Naive B cell (primary cell): ENCODE measurements at regions not wholly inside any gene's neighbourhood (a gene's known extent, or its start where the extent isn't known, plus 50 kb on each side); places are given as distances from the start of the nearest gene placed in this dataset.
"Not testable (repeated sequence)": the region's sequence is repeated elsewhere in the genome, so short reads cannot be mapped to it uniquely, and the experiment has no call there.

Experiments
- ATAC-seq, 2 donors: fragments of 150-1000 bp; cut with Tn5 transposase; 2 replicates each; pipeline ENCODE4 v1.10.0; 2021; ENCODE audit warnings: low read depth in 2 of 2, mild to moderate bottlenecking in 2 of 2, moderate library complexity in 2 of 2
- DNase-seq: peaks from one replicate; pipeline ENCODE4 v3.0.0; 2022
- H3K27ac Mint-ChIP-seq, 6 donors: one replicate each; pipeline ENCODE4 v1.8.0; 2020 to 2022; ENCODE audit warnings: mild to moderate bottlenecking in 6 of 6, mixed read lengths in 6 of 6, moderate library complexity in 5 of 6, inconsistent platforms in 2 of 6
- H3K27me3 Mint-ChIP-seq, 3 donors: one replicate each; pipeline ENCODE4 v1.8.0; 2021 to 2022; ENCODE audit warnings: mixed read lengths in 3 of 3, mild to moderate bottlenecking in 1 of 3
- H3K36me3 Mint-ChIP-seq, 2 donors: one replicate each; pipeline ENCODE4 v1.8.0; 2020 to 2022; ENCODE audit warnings: mixed read lengths in 2 of 2, inconsistent platforms in 1 of 2, mild to moderate bottlenecking in 1 of 2
- H3K4me1 Mint-ChIP-seq, 3 donors: one replicate each; pipeline ENCODE4 v1.8.0; 2020 to 2022; ENCODE audit warnings: mixed read lengths in 3 of 3, inconsistent platforms in 1 of 3, mild to moderate bottlenecking in 1 of 3, moderate library complexity in 1 of 3
- H3K4me3 Mint-ChIP-seq, 8 donors: one replicate each; pipeline ENCODE4 v1.8.0; 2020 to 2022; ENCODE audit warnings: mild to moderate bottlenecking in 8 of 8, mixed read lengths in 8 of 8, moderate library complexity in 8 of 8, inconsistent platforms in 2 of 8
- H3K9me3 Mint-ChIP-seq, 7 donors: one replicate each; pipeline ENCODE4 v1.8.0; 2020 to 2022; ENCODE audit warnings: mixed read lengths in 7 of 7, mild to moderate bottlenecking in 5 of 7, inconsistent platforms in 2 of 7, moderate library complexity in 1 of 7

GRCh38 chr18:60024345-60024744 is 124.5 kb downstream of the PMAIP1 start:
- peaks cover 12 to 21% (median 17%) of the 10 kb centered on the region in 3 donors for H3K27me3 Mint-ChIP-seq
- H3K4me1 Mint-ChIP-seq, result no peaks in the 10 kb centered on the region
- DNase-seq (no peak), ATAC-seq (no peak)
- peaks cover 0 to 2% (median 0%) of the 10 kb centered on the region in 7 donors for H3K9me3 Mint-ChIP-seq
- H3K27ac Mint-ChIP-seq, result no peak overlapping the region
- no peak overlapping the region for H3K4me3 Mint-ChIP-seq
- no peaks in the 10 kb centered on the region for H3K36me3 Mint-ChIP-seq

- H3K27ac Mint-ChIP-seq, result no peak overlapping the region
- no peak overlapping the region for H3K4me3 Mint-ChIP-seq
- ATAC-seq (no peak), DNase-seq (no peak)
- no peaks in the 10 kb centered on the region for H3K36me3 Mint-ChIP-seq
- peaks cover 12 to 33% (median 23%) of the 10 kb centered on the region in 3 donors for H3K27me3 Mint-ChIP-seq
- H3K4me1 Mint-ChIP-seq, result no peaks in the 10 kb centered on the region
- H3K9me3 Mint-ChIP-seq, result peaks cover 0 to 5% (median 0%) of the 10 kb centered on the region in 7 donors
Measured at GRCh38 chr18:60022671-60023276, 123.0 kb downstream of the PMAIP1 start.

GRCh38 chr18:60021556-60021955 is 121.8 kb downstream of the PMAIP1 start:
- H3K27ac Mint-ChIP-seq, result no peak overlapping the region
- no peaks in the 10 kb centered on the region for H3K36me3 Mint-ChIP-seq
- no peaks in the 10 kb centered on the region for H3K4me1 Mint-ChIP-seq
- H3K27me3 Mint-ChIP-seq, result peaks cover 12 to 43% (median 30%) of the 10 kb centered on the region in 3 donors
- DNase-seq, result no peak
- no peak for ATAC-seq
- H3K9me3 Mint-ChIP-seq, result peaks cover 0 to 5% (median 0%) of the 10 kb centered on the region in 7 donors
- no peak overlapping the region for H3K4me3 Mint-ChIP-seq

GRCh38 chr18:60020107-60020925 is 120.5 kb downstream of the PMAIP1 start:
- H3K4me3 Mint-ChIP-seq, result no peak overlapping the region
- H3K27me3 Mint-ChIP-seq, result peaks cover 12 to 43% (median 30%) of the 10 kb centered on the region in 3 donors
- H3K27ac Mint-ChIP-seq, result no peak overlapping the region
- ATAC-seq (no peak), DNase-seq (no peak)
- no peaks in the 10 kb centered on the region for H3K4me1 Mint-ChIP-seq
- H3K36me3 Mint-ChIP-seq, result no peaks in the 10 kb centered on the region
- H3K9me3 Mint-ChIP-seq, result peaks cover 0 to 5% (median 0%) of the 10 kb centered on the region in 7 donors

GRCh38 chr18:60019463-60019840 is 119.7 kb downstream of the PMAIP1 start:
- Mint-ChIP-seq H3K9me3 (peaks cover 0 to 5% (median 0%) of the 10 kb centered on the region in 7 donors), H3K27ac (peak overlapping the region in 1 of 6 donors; percentile 72), H3K4me3 (no peak overlapping the region), H3K27me3 (peaks cover 11 to 43% (median 30%) of the 10 kb centered on the region in 3 donors), H3K36me3 (no peaks in the 10 kb centered on the region), H3K4me1 (no peaks in the 10 kb centered on the region)
- no peak for DNase-seq
- ATAC-seq, result no peak

GRCh38 chr18:60018618-60019462 is 119.0 kb downstream of the PMAIP1 start:
- no peak overlapping the region for H3K27ac Mint-ChIP-seq
- ATAC-seq, result no peak
- no peak for DNase-seq
- no peaks in the 10 kb centered on the region for H3K36me3 Mint-ChIP-seq
- H3K4me3 Mint-ChIP-seq, result no peak overlapping the region
- no peaks in the 10 kb centered on the region for H3K4me1 Mint-ChIP-seq
- peaks cover 0 to 5% (median 0%) of the 10 kb centered on the region in 7 donors for H3K9me3 Mint-ChIP-seq
- H3K27me3 Mint-ChIP-seq, result peaks cover 11 to 43% (median 30%) of the 10 kb centered on the region in 3 donors

- not testable (repeated sequence) for H3K4me1 Mint-ChIP-seq, H3K36me3 Mint-ChIP-seq, H3K27ac Mint-ChIP-seq, DNase-seq, ATAC-seq, H3K9me3 Mint-ChIP-seq, H3K4me3 Mint-ChIP-seq
- peaks cover 15 to 40% (median 28%) of the 10 kb centered on the region in 3 donors for H3K27me3 Mint-ChIP-seq
Measured at GRCh38 chr18:60018134-60018533, 118.3 kb downstream of the PMAIP1 start.

GRCh38 chr18:60017371-60017770 is 117.6 kb downstream of the PMAIP1 start:
- Mint-ChIP-seq H3K36me3 (no peaks in the 10 kb centered on the region), H3K4me1 (no peaks in the 10 kb centered on the region), H3K27ac (peak overlapping the region in 2 of 6 donors; percentile 16 to 71), H3K9me3 (peaks cover 0 to 8% (median 0%) of the 10 kb centered on the region in 7 donors), H3K4me3 (no peak overlapping the region), H3K27me3 (peaks cover 7 to 32% (median 20%) of the 10 kb centered on the region in 3 donors)
- no peak for ATAC-seq
- DNase-seq, result no peak

- peaks cover 13 to 27% (median 15%) of the 10 kb centered on the region in 3 donors for H3K27me3 Mint-ChIP-seq
- not testable (repeated sequence) for H3K36me3 Mint-ChIP-seq, ATAC-seq, H3K4me3 Mint-ChIP-seq, H3K4me1 Mint-ChIP-seq, H3K27ac Mint-ChIP-seq, DNase-seq
- peaks cover 0 to 13% (median 2%) of the 10 kb centered on the region in 7 donors for H3K9me3 Mint-ChIP-seq
Measured at GRCh38 chr18:60015826-60016225, 116.0 kb downstream of the PMAIP1 start.

- H3K4me3 Mint-ChIP-seq, H3K36me3 Mint-ChIP-seq, ATAC-seq, H3K27ac Mint-ChIP-seq, H3K4me1 Mint-ChIP-seq, DNase-seq: not testable (repeated sequence)
- Mint-ChIP-seq H3K27me3 (peaks cover 17 to 25% (median 19%) of the 10 kb centered on the region in 3 donors), H3K9me3 (peaks cover 0 to 13% (median 4%) of the 10 kb centered on the region in 7 donors)
Measured at GRCh38 chr18:60013148-60013547, 113.4 kb downstream of the PMAIP1 start.

- H3K27me3 Mint-ChIP-seq, result peaks cover 18 to 25% (median 19%) of the 10 kb centered on the region in 3 donors
- H3K9me3 Mint-ChIP-seq, result peaks cover 0 to 13% (median 6%) of the 10 kb centered on the region in 7 donors
- no peaks in the 10 kb centered on the region for H3K36me3 Mint-ChIP-seq
- no peaks in the 10 kb centered on the region for H3K4me1 Mint-ChIP-seq
- ATAC-seq (no peak), DNase-seq (no peak)
- H3K27ac Mint-ChIP-seq, result peak overlapping the region in 1 of 6 donors; percentile 91
- no peak overlapping the region for H3K4me3 Mint-ChIP-seq
Measured at GRCh38 chr18:60010984-60011383, 111.2 kb downstream of the PMAIP1 start.

- Mint-ChIP-seq H3K36me3 (no peaks in the 10 kb centered on the region), H3K4me1 (no peaks in the 10 kb centered on the region), H3K27me3 (peaks cover 23 to 27% (median 24%) of the 10 kb centered on the region in 3 donors), H3K9me3 (peaks cover 0 to 13% (median 6%) of the 10 kb centered on the region in 7 donors), H3K27ac (no peak overlapping the region), H3K4me3 (no peak overlapping the region)
- DNase-seq (no peak), ATAC-seq (no peak)
Measured at GRCh38 chr18:60010513-60010912, 110.7 kb downstream of the PMAIP1 start.

GRCh38 chr18:60007661-60008060 is 107.9 kb downstream of the PMAIP1 start:
- no peaks in the 10 kb centered on the region for H3K4me1 Mint-ChIP-seq
- H3K4me3 Mint-ChIP-seq, result no peak overlapping the region
- no peak for DNase-seq
- ATAC-seq, result no peak
- peaks cover 0 to 13% (median 6%) of the 10 kb centered on the region in 7 donors for H3K9me3 Mint-ChIP-seq
- H3K27me3 Mint-ChIP-seq, result peaks cover 29 to 37% (median 36%) of the 10 kb centered on the region in 3 donors
- H3K36me3 Mint-ChIP-seq, result no peaks in the 10 kb centered on the region
- H3K27ac Mint-ChIP-seq, result no peak overlapping the region
